K562 (cell line): ENCODE measurements at regions not wholly inside any gene's neighbourhood (a gene's known extent, or its start where the extent isn't known, plus 50 kb on each side); places are given as distances from the start of the nearest gene placed in this dataset.

ENCODE experiments used
- POLR2H ChIP-seq: IDR thresholded peaks from 2 replicates; pipeline ENCODE4 v1.6.1; 2016; ENCODE audit warnings: missing genetic modification characterization, low read depth, mild to moderate bottlenecking, control low read depth, missing compliant biosample characterization, moderate library complexity
- SP2 ChIP-seq: IDR thresholded peaks from 2 replicates; pipeline ENCODE4 v1.6.1; 2011; ENCODE audit warnings: mild to moderate bottlenecking, low read depth, low read length, moderate library complexity; ENCODE audit not compliant: poor library complexity, severe bottlenecking; ENCODE audit errors: extremely low read depth
- SREBF1 ChIP-seq: fragments of 150-350 bp; IDR thresholded peaks from 2 replicates; pipeline ENCODE4 v1.6.1; 2014; ENCODE audit warnings: antibody characterized with exemption, low read depth, low read length, borderline replicate concordance
- TCF7L2 ChIP-seq: fragments of 150-350 bp; IDR thresholded peaks from 2 replicates; pipeline ENCODE4 v1.6.1; 2016; ENCODE audit warnings: low read depth, mild to moderate bottlenecking, low read length, moderate library complexity
- TF ChIP-seq, protein P1 (sequence below): sonication (generic); formaldehyde crosslinking; IDR thresholded peaks from 2 replicates; pipeline ENCODE4 v1.9.0; 2022; ENCODE audit warnings: mild to moderate bottlenecking, missing genetic modification reagents
- TF ChIP-seq, protein P2 (sequence below), 3 experiments: IDR thresholded peaks in 2 of 3; conservative IDR thresholded peaks in 1 of 3; 2 replicates each; pipeline ENCODE4 v1.5.1; 2011 to 2012; ENCODE audit warnings: low read length in 3 of 3, mild to moderate bottlenecking in 3 of 3, control low read depth in 2 of 3, improper control_type of control experiment in 1 of 3, inconsistent platforms in 1 of 3, low read depth in 1 of 3, mixed read lengths in 1 of 3, moderate library complexity in 1 of 3; ENCODE audit not compliant: insufficient read depth in 2 of 3

DNA sequence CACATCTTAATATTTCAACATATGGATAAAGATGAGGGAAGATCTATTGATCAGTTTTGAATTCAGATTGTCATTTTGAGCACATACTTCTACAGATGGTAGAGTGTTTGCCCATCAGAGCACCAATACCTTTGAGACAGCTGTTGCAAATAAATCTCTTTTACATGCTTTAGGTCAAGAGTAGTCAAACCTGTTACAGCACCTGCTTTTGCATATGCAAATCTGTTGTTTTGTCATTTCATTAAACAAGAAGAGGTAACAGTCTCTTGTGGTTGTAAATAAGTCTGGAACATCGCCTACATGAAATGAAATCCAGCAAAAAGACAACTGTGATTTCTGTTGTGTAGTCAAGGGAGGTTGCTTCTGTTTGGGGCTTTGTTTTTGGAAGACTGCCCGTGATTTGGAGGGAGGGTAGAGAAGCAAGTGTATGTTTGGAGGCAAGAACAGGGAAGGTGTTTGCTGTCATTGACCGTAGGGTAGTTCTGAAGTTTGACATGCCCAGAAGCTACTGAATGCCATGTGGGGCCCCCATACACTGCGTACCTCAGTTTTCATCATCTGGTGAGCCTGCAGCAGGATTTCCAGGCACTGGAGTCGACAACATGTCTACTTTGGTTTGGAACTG lies 233.6 kb upstream of the PPP1R3A start:
- TF ChIP-seq SP2 (no peak), POLR2H (no peak), SREBF1 (no peak), TCF7L2 (no peak)
- TF ChIP-seq, protein P1, sequence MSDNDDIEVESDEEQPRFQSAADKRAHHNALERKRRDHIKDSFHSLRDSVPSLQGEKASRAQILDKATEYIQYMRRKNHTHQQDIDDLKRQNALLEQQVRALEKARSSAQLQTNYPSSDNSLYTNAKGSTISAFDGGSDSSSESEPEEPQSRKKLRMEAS, result no peak
- TF ChIP-seq, protein P2, sequence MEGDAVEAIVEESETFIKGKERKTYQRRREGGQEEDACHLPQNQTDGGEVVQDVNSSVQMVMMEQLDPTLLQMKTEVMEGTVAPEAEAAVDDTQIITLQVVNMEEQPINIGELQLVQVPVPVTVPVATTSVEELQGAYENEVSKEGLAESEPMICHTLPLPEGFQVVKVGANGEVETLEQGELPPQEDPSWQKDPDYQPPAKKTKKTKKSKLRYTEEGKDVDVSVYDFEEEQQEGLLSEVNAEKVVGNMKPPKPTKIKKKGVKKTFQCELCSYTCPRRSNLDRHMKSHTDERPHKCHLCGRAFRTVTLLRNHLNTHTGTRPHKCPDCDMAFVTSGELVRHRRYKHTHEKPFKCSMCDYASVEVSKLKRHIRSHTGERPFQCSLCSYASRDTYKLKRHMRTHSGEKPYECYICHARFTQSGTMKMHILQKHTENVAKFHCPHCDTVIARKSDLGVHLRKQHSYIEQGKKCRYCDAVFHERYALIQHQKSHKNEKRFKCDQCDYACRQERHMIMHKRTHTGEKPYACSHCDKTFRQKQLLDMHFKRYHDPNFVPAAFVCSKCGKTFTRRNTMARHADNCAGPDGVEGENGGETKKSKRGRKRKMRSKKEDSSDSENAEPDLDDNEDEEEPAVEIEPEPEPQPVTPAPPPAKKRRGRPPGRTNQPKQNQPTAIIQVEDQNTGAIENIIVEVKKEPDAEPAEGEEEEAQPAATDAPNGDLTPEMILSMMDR (IDR thresholded peaks at IDR 0.05 in 2 of 3, conservative IDR thresholded peaks at IDR 0.05 in 1 of 3; ENCODE audit: insufficient read depth in 2 of 3, low read depth in 1 of 3, low read length in 3 of 3), result no peak
